ENCODE measurements at regions not wholly inside any gene's neighbourhood (a gene's known extent, or its start where the extent isn't known, plus 50 kb on each side); places are given as distances from the start of the nearest gene placed in this dataset.

GRCh38 chr6:147910281-147910680 is 401.8 kb downstream of the SAMD5 start:
- no peaks in the 10 kb centered on the region for H3K36me3 ChIP-seq (ENCODE audit: insufficient read depth, low read length)
- TF ChIP-seq, protein P1, sequence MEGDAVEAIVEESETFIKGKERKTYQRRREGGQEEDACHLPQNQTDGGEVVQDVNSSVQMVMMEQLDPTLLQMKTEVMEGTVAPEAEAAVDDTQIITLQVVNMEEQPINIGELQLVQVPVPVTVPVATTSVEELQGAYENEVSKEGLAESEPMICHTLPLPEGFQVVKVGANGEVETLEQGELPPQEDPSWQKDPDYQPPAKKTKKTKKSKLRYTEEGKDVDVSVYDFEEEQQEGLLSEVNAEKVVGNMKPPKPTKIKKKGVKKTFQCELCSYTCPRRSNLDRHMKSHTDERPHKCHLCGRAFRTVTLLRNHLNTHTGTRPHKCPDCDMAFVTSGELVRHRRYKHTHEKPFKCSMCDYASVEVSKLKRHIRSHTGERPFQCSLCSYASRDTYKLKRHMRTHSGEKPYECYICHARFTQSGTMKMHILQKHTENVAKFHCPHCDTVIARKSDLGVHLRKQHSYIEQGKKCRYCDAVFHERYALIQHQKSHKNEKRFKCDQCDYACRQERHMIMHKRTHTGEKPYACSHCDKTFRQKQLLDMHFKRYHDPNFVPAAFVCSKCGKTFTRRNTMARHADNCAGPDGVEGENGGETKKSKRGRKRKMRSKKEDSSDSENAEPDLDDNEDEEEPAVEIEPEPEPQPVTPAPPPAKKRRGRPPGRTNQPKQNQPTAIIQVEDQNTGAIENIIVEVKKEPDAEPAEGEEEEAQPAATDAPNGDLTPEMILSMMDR (IDR thresholded peaks at IDR 0.05; ENCODE audit: extremely low read depth, low read depth, low read length), result no peak
- H3K27me3 ChIP-seq (ENCODE audit: insufficient read depth, low read length), result no peaks in the 10 kb centered on the region
- peak; percentile 22 for DNase-seq (ENCODE audit: insufficient read length, low spot score, missing footprints)
- no peak overlapping the region for H3K4me3 ChIP-seq (ENCODE audit: insufficient read depth, low read length)
- H3K27ac ChIP-seq (ENCODE audit: low read depth, low read length), result no peak overlapping the region
- H3K4me2 ChIP-seq (ENCODE audit: insufficient read depth, low read length), result no peak overlapping the region
- H3K9me3 ChIP-seq (ENCODE audit: low read depth, low read length), result no peaks in the 10 kb centered on the region
- H2AFZ ChIP-seq (ENCODE audit: low read length), result no peak overlapping the region
- H3K4me1 ChIP-seq (ENCODE audit: insufficient read depth, low read length), result peaks cover 3% of the 10 kb centered on the region
- H4K20me1 ChIP-seq (ENCODE audit: insufficient read depth, low read length), result no peaks in the 10 kb centered on the region
- no peaks in the 10 kb centered on the region for H3K79me2 ChIP-seq (ENCODE audit: insufficient read depth, low read length)

DNA sequence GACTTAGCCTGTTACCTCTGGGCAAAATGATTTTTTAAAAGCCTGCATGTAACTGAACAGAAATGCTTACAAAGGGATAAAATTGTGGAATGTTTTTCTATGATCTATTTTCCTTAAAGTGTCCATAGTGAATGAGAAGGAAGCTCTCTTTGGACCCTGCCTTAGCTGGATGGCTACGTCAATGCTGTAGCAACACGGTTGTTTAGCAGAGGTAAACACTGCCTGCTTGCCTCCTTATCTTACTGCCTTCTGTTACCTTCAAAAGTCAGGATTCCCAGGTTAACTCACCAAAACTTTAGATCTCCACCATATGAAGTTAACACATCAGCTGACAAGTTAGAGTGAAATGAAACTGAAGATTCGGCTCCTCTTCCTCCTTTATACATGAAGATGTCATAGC is 402.6 kb downstream of the SAMD5 start:
- H3K4me1 ChIP-seq (ENCODE audit: insufficient read depth, low read length), result peaks cover 3% of the 10 kb centered on the region
- no peak overlapping the region for H3K27ac ChIP-seq (ENCODE audit: low read depth, low read length)

DNA sequence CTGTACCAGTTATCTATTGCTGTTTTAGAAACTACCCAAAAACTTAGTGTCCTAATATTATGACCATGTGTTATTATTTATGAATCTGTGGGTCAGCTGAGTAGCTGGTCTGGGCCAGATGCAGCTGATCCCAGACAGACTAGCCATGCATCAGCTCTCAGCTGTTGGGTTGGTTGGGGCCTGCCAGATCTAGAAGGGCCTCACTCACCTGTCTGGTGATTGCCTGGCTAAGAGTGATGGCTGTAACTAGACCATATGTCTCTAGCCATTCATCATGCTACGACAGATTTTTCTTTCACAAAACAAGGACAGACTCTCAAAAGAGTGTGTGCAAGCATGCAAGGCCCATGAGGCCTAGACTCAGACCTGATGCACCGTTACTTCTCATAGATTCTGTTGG is 403.2 kb downstream of the SAMD5 start:
- H3K27me3 ChIP-seq (ENCODE audit: insufficient read depth, low read length), result no peaks in the 10 kb centered on the region
- H2AFZ ChIP-seq (ENCODE audit: low read length), result no peak overlapping the region
- DNase-seq (ENCODE audit: insufficient read length, low spot score, missing footprints), result no peak
- no peaks in the 10 kb centered on the region for H3K79me2 ChIP-seq (ENCODE audit: insufficient read depth, low read length)
- no peak overlapping the region for H3K4me3 ChIP-seq (ENCODE audit: insufficient read depth, low read length)
- H3K4me1 ChIP-seq (ENCODE audit: insufficient read depth, low read length), result no peaks in the 10 kb centered on the region
- H3K4me2 ChIP-seq (ENCODE audit: insufficient read depth, low read length), result no peak overlapping the region
- H3K36me3 ChIP-seq (ENCODE audit: insufficient read depth, low read length), result no peaks in the 10 kb centered on the region
- H3K27ac ChIP-seq (ENCODE audit: low read depth, low read length), result no peak overlapping the region
- no peaks in the 10 kb centered on the region for H4K20me1 ChIP-seq (ENCODE audit: insufficient read depth, low read length)
- no peaks in the 10 kb centered on the region for H3K9me3 ChIP-seq (ENCODE audit: low read depth, low read length)
- TF ChIP-seq, protein P1 (IDR thresholded peaks at IDR 0.05; ENCODE audit: extremely low read depth, low read depth, low read length), result no peak

More for the DNA sequence above, 402.6 kb downstream of the SAMD5 start:
- Histone ChIP-seq H2AFZ (ENCODE audit: low read length) (no peak overlapping the region), H3K79me2 (ENCODE audit: insufficient read depth, low read length) (no peaks in the 10 kb centered on the region), H3K4me3 (ENCODE audit: insufficient read depth, low read length) (no peak overlapping the region), H3K4me2 (ENCODE audit: insufficient read depth, low read length) (no peak overlapping the region), H3K9me3 (ENCODE audit: low read depth, low read length) (no peaks in the 10 kb centered on the region), H4K20me1 (ENCODE audit: insufficient read depth, low read length) (no peaks in the 10 kb centered on the region), H3K36me3 (ENCODE audit: insufficient read depth, low read length) (no peaks in the 10 kb centered on the region), H3K27me3 (ENCODE audit: insufficient read depth, low read length) (no peaks in the 10 kb centered on the region)
- TF ChIP-seq, protein P1 (IDR thresholded peaks at IDR 0.05; ENCODE audit: extremely low read depth, low read depth, low read length), result no peak
- peak; percentile 0 for DNase-seq (ENCODE audit: insufficient read length, low spot score, missing footprints)

GRCh38 chr6:147922799-147923198 is 414.3 kb downstream of the SAMD5 start:
- no peak overlapping the region for H3K4me3 ChIP-seq (ENCODE audit: insufficient read depth, low read length)
- no peaks in the 10 kb centered on the region for H3K79me2 ChIP-seq (ENCODE audit: insufficient read depth, low read length)
- H4K20me1 ChIP-seq (ENCODE audit: insufficient read depth, low read length), result no peaks in the 10 kb centered on the region
- H3K27ac ChIP-seq (ENCODE audit: low read depth, low read length), result no peak overlapping the region
- H3K27me3 ChIP-seq (ENCODE audit: insufficient read depth, low read length), result no peaks in the 10 kb centered on the region
- TF ChIP-seq, protein P1 (IDR thresholded peaks at IDR 0.05; ENCODE audit: extremely low read depth, low read depth, low read length), result no peak
- no peak for DNase-seq (ENCODE audit: insufficient read length, low spot score, missing footprints)
- H3K4me2 ChIP-seq (ENCODE audit: insufficient read depth, low read length), result no peak overlapping the region
- no peaks in the 10 kb centered on the region for H3K9me3 ChIP-seq (ENCODE audit: low read depth, low read length)
- no peaks in the 10 kb centered on the region for H3K4me1 ChIP-seq (ENCODE audit: insufficient read depth, low read length)
- no peaks in the 10 kb centered on the region for H3K36me3 ChIP-seq (ENCODE audit: insufficient read depth, low read length)
- H2AFZ ChIP-seq (ENCODE audit: low read length), result no peak overlapping the region

Measured in osteoblast (primary cell).